Thoracic aorta (tissue), 2 donors: ENCODE measurements at regions not wholly inside any gene's neighbourhood (a gene's known extent, or its start where the extent isn't known, plus 50 kb on each side); places are given as distances from the start of the nearest gene placed in this dataset.

Source experiments
- ATAC-seq: fragments of 150-250 bp; one replicate; pipeline ENCODE4 v1.8.0; 2017; ENCODE audit warnings: low read depth; ENCODE audit not compliant: insufficient number of reproducible peaks, low FRiP score
- DNase-seq: peaks from one replicate; pipeline ENCODE4 v3.0.0-alpha.2; 2020; ENCODE audit warnings: low spot score
- H3K27ac ChIP-seq, 2 donors: fragments of 200-600 bp; sonication (generic); 1 replicate in 1 of 2; 2 replicates in 1 of 2; pipeline ENCODE4 v1.5.1; 2016; ENCODE audit warnings: mild to moderate bottlenecking in 2 of 2, moderate library complexity in 2 of 2
- H3K27me3 ChIP-seq: fragments of 200-600 bp; sonication (generic); replicated peaks from 2 replicates; pipeline ENCODE4 v1.6.0; 2016; ENCODE audit warnings: mild to moderate bottlenecking; ENCODE audit not compliant: insufficient read depth
- H3K36me3 ChIP-seq: fragments of 200-600 bp; sonication (generic); one replicate; pipeline ENCODE4 v1.5.1; 2016
- H3K4me1 ChIP-seq, 2 donors: fragments of 200-600 bp; sonication (generic); 1 replicate in 1 of 2; 2 replicates in 1 of 2; pipeline versions ENCODE4 v1.5.1 to v1.6.0; 2016; ENCODE audit warnings: low read depth in 2 of 2, mild to moderate bottlenecking in 1 of 2; ENCODE audit not compliant: control insufficient read depth in 1 of 2
- H3K4me3 ChIP-seq: fragments of 200-600 bp; sonication (generic); 2 replicates; pipeline ENCODE4 v1.5.1; 2016; ENCODE audit warnings: mild to moderate bottlenecking
- H3K9me3 ChIP-seq: fragments of 200-600 bp; sonication (generic); 2 replicates; pipeline ENCODE4 v1.5.1; 2016
- TF ChIP-seq, protein P1 (sequence below): fragments of 200-600 bp; sonication (generic); IDR thresholded peaks from one replicate; pipeline ENCODE4 v1.5.1; 2019; ENCODE audit warnings: antibody characterized with exemption

DNA sequence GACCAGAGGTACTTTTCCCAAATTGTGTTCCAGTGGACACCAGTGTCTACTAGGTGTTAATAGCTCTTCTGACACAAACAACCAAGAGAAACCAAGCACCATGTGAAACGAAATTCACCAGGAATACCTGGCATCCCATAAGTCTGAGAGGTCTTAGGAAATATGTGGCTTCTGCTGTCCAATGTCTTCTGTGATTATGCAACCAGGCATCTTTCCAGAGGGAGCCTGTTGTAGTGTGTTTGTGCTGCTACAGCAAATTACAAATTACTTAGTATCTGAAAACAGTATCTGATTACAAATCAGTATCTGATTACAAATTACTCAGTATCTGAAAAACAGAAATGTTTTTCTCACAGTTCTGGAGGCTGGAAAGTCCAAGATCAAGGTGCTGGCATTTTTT is 133.6 kb upstream of the NPVF start:
- ATAC-seq (no peak), DNase-seq (no peak)
- Histone ChIP-seq H3K36me3 (no peaks in the 10 kb centered on the region), H3K27me3 (no peaks in the 10 kb centered on the region), H3K4me1 (no peaks in the 10 kb centered on the region), H3K9me3 (no peaks in the 10 kb centered on the region), H3K27ac (no peak overlapping the region), H3K4me3 (no peak overlapping the region)
- TF ChIP-seq, protein P1, sequence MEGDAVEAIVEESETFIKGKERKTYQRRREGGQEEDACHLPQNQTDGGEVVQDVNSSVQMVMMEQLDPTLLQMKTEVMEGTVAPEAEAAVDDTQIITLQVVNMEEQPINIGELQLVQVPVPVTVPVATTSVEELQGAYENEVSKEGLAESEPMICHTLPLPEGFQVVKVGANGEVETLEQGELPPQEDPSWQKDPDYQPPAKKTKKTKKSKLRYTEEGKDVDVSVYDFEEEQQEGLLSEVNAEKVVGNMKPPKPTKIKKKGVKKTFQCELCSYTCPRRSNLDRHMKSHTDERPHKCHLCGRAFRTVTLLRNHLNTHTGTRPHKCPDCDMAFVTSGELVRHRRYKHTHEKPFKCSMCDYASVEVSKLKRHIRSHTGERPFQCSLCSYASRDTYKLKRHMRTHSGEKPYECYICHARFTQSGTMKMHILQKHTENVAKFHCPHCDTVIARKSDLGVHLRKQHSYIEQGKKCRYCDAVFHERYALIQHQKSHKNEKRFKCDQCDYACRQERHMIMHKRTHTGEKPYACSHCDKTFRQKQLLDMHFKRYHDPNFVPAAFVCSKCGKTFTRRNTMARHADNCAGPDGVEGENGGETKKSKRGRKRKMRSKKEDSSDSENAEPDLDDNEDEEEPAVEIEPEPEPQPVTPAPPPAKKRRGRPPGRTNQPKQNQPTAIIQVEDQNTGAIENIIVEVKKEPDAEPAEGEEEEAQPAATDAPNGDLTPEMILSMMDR = no peak

DNA sequence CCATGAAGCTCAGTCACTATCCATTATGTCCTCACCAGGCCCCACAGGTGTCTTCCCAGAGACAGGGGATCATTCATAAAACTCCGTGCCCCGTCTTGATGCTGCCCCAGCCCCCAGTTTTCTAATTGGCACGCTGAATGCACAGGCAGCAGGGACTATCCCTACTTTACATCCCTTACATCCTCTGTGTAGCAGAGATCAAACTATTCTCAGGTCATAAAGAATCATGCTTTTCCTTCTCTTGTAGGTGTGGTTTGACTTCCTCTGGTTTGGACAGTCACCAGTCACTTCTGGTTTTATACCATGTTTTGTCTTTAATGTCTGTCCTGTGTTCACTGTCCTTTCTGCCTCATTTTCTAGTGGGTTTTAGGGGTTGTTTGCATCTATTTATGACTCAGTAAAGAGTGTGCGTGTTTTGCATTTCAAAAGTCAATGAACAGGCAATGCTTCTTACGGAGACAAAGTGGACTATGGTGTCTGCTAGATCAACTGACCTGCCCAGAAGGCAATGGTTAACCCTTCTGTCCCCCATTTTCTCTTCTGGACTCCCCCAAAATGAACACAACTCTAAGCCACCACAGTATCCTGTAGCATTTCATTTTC is 140.4 kb upstream of the NPVF start:
- no peaks in the 10 kb centered on the region for H3K27me3 ChIP-seq
- no peak overlapping the region for H3K4me3 ChIP-seq
- no peaks in the 10 kb centered on the region for H3K36me3 ChIP-seq
- no peak overlapping the region for H3K27ac ChIP-seq
- ATAC-seq (no peak), DNase-seq (no peak)
- TF ChIP-seq, protein P1 = no peak
- H3K4me1 ChIP-seq = peaks cover 3 to 14% of the 10 kb centered on the region in 2 donors
- H3K9me3 ChIP-seq = peaks cover 7% of the 10 kb centered on the region

DNA sequence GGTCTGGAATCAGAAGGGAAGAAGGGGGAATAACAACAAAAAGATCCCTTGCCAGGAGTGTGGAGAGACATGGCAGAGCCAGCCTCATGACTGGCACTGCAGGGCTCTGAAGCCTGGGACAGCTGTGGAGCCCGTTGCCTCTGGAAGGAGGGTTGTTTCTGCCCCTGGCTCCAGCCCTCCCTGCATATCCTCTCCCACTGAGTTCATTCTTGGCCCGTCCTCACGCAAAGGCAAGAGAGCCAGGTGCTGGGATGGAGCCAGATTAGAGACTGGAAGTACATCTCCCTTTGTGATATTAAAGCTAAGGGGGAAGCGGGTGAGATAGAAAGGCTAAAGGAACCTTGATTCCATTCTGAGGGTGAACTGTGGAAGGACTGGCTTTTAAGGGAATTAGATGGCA is 141.5 kb upstream of the NPVF start:
- H3K9me3 ChIP-seq = peaks cover 7% of the 10 kb centered on the region
- H3K4me3 ChIP-seq = no peak overlapping the region
- ATAC-seq (no peak), DNase-seq (no peak)
- TF ChIP-seq, protein P1 = no peak
- peaks cover 3 to 14% of the 10 kb centered on the region in 2 donors for H3K4me1 ChIP-seq
- no peaks in the 10 kb centered on the region for H3K27me3 ChIP-seq
- H3K36me3 ChIP-seq = no peaks in the 10 kb centered on the region
- peak overlapping the region in 1 of 2 donors; percentile 8 for H3K27ac ChIP-seq

DNA sequence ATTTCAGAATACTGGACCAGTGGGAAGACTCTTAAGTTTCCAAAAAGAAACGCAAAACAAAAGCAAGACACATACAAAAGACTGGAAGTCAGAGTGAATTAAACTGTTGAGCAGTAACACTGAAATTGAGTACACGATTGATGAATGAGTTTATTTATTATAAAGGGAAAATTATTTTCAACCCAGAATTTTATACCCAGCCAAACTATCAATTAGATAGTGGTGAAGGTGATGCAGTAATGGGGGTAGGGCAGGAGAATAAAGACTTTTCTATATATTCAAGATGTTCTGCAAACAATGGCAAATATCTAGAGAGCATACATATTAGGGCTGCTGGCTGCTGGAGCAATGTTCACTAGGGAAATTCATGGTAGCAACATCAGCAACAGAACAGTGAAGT is 143.7 kb upstream of the NPVF start:
- Histone ChIP-seq H3K27me3 (no peaks in the 10 kb centered on the region), H3K4me3 (no peak overlapping the region), H3K4me1 (peaks cover 3 to 23% of the 10 kb centered on the region in 2 donors), H3K36me3 (no peaks in the 10 kb centered on the region), H3K27ac (no peak overlapping the region), H3K9me3 (peaks cover 7% of the 10 kb centered on the region)
- TF ChIP-seq, protein P1 = no peak
- DNase-seq (no peak), ATAC-seq (no peak)

DNA sequence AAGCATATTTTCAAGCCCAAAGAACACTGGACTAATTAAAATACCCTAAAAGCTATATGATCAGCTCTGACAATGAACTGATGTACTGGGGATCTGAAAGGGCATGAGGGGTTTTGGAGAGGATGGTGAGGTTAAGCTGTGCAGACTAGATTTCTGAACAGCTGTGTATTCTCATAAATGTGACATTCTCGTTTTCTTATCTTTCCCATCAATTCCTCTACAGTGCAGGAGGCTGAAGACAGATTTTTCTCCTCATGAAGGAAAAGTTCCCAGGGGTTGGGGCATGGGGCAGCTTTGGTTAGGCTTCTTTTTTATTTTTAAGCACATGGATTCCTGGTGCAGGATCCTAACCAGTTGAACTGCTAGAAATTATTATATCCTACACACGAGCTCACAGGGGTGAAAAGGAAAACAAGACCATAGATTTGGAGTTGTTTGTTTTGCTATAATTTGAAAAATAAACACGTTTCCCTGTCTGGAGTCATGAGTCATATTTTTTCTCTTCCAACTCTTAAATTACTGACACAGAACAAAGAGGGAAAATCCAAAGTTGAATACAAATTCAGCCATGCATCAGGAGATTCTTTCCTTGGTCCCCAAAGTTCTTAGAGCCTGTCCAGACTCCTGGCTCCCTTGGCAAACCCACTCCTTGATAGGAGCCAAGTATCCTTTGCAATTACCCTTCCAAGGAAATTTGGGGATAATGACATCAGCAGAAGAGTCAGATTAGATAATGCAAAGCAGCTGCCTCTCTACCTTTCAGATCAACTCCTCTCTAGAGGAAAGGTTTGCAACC is 147.7 kb upstream of the NPVF start:
- no peak overlapping the region for H3K27ac ChIP-seq
- no peak for ATAC-seq

More for the DNA sequence above, 147.7 kb upstream of the NPVF start:
- Histone ChIP-seq H3K36me3 (no peaks in the 10 kb centered on the region), H3K4me3 (no peak overlapping the region), H3K4me1 (peaks cover 0 to 9% of the 10 kb centered on the region in 2 donors), H3K27me3 (no peaks in the 10 kb centered on the region), H3K9me3 (peaks cover 7% of the 10 kb centered on the region)
- no peak for DNase-seq
- TF ChIP-seq, protein P1 = no peak
